ENCODE measurements at regions not wholly inside any gene's neighbourhood (a gene's known extent, or its start where the extent isn't known, plus 50 kb on each side); places are given as distances from the start of the nearest gene placed in this dataset.

DNA sequence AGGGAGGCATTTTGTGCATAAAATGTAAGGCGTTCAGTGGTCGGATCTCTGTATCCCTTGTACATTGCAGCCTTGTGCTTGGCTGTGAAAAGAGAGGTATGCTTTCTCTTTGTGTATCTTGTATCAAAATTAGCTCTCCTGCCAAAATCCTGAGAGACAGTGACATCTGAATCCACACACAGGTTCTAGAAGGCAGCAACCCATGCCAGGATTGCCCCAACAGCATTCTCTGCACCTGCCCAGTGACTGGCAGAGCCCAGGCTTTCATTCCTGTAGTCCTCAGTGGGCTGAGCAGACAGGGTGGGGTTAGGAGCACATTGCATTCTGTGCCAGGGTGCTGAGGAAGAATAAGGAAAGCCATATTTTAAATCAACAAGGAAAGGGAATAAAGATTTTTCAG lies 740.3 kb upstream of the RAB6C start:
- FAIRE-seq = no peak

DNA sequence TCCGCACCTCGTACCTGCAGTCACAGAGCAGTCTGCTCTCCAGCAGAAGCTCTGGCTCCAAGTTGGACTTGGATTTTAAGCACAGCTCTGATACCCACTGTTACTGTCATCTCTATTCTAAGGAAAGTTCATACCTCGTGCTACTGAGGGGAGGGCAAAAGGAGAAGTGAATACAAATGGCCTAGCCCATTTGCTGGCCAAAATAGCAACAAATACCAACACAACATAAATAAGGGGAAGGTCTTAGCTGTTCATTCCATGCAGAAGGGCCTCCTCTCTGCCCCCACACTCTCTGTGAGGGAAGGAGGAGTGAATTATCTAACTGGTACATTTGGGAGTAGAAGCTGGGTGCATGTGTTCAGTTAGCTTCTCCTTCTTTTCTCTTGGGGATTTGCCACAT lies 739.4 kb upstream of the RAB6C start:
- no peak for FAIRE-seq

DNA sequence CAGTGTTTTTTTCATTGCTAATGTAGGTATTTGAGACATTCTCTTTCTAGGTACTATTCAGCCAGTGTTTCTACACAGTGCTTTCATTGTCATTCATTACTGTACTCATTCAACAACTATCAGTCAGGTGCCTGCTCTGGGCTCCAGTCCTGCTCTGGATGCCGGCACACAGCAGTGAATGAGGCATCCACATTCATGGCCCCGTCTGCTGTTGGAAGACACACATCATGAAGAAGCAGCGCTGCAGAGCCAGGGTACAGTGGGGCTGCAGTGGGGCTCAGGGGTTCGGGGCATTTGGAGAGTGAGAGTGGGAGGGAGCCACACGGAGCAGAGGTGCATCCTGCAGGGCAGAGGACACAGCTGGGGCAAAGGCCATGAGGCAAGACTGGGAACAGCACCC lies 737.2 kb upstream of the RAB6C start:
- FAIRE-seq = no peak

DNA sequence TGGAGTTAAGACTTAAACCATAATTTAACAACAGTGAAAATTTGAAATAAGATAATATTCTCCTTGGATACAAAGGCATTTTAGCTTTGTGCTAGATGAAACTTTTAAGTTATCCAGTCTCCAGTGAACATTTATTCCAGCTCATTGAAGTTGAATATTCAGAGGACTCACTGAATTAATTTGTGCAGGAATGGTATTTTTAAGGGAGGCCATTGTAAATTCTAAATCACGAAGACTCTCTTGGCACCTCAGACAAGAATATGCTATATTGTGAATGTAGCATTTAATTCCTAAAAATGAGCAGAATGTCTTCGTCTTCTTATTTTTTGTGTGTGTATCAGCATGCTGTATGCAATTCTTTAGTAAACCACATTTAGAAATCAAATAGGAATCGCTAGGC lies 731.7 kb upstream of the RAB6C start:
- FAIRE-seq = no peak

DNA sequence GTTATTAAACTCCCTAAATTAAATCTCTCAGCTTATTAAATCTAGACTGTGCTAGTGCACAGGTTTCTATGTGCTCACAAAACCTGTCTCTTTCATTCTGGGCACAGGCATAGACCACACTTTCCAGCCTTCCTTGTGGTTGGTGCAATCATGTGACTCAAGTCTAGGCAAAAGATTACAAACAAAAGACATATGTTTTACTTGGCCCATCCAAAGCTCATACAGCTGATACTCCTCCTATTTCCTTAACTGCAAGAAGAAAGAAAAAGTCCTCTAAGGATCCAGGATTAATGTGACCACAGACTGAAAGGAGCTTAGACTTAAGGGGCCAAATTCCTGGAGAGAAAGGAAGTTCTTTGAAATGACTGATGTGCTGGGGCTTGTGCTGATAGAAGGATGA lies 731.3 kb upstream of the RAB6C start:
- no peak for FAIRE-seq

DNA sequence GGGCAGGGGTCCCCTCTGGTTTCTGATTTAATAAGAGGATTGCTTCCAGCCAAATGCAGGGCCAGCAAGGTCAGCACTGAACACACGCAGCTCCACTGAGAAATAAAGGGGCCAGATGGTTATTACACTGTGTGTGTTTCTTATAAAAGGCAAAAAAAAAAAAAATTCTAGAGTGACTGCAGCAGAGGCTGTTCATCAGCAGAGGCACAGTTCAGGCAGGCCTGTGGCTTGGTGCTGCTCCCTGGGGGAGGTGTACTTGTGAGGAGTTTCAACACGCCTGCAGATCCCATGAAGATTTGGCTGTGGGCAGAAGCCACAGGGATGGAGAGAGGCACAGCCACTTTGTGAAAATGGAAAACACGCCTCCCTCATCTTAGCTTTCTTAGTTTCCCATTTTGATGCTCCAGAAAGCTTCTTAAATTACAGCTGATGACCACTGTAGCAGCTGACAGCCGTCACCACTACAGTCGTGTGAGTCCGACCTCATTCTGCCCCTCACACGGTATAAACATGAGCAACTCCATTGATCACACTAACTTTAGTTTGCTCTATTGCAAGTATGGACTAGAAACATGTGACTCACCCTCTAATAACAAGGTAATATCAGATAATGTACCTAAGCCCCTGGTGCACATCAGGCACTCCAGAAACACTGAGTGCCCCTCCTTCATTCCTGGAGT lies 726.5 kb upstream of the RAB6C start:
- no peak for FAIRE-seq

DNA sequence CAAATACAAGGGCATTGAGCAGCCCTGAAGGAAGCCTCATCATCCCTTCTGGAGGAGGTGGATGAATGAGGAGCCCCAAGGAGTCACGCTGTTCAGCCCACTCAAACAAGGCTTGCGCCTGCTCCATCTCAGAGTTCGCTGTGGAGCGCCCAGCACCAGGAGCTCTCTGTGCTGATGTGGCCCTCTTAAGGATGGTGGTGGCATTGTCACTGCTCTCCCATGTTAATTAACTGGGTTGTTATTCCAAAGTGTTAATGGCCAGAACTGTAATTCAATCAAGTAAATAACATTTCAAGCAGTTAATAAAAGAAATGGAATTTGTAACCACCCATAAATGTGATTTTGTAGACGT lies 726.0 kb upstream of the RAB6C start:
- no peak for FAIRE-seq

DNA sequence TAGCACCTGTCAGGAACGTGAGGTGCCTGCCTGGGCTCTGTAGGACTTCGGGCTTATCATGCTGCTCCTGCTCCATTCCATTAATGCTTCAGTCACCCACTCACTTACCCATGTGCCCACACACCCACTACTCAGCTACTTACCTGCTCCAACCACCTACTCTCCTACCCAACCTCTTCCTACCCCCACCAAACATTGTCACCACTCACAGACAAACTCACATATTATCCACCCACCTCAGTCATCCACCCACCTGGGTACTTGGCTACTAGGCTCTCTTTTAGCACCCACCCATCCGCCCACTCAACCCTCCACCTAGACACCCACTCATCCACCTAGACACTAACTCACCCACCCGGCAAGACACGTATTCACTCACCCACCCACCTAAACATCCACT lies 724.7 kb upstream of the RAB6C start:
- FAIRE-seq = no peak

DNA sequence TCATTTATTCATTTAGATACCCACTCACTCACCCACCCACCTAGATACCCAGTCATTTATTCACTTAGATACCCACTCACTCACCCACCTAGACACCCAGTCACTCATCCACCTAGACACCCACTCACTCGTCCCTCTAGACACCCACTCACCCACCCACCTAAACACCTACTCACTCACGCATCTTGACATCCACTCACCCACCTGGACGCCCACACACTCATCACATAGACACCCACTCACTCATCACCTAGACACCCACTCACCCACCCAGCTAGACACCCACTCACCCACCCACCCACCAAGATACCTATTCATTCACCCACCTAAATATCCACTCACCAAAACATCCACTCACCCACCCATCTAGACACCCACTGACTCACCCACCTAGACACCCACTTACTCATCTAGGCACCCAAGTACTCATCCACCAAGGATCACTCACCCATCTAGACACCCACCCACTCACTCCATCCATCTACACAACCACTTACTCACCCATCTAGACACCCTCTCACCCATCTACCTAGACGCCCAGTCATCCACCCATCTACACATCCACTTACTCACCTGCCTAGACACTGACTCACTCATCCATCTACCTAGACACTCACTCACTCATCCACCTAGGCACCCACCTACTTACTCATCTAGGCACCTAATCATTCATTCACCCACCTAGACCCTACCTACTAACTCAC lies 723.7 kb upstream of the RAB6C start:
- FAIRE-seq = no peak

DNA sequence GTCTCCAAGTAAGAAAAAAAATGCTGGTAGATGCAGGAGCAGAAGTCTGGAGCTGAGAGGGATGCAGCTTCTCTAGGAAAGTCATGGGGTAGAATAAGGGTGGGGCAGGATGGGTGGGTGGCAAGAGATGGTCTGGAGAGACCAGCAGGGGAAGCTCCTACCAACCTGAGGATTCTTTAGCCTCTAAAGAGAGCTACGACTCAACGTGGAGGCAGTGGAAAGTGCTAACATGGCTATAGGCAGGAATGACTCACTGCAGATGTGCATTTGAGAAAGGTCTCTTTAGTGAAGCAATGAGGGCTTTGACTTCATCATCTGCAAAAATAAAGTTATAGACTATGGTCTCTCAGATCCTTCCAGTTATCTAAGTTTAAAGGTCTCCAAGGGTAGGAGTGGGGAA lies 722.8 kb upstream of the RAB6C start:
- no peak for FAIRE-seq

DNA sequence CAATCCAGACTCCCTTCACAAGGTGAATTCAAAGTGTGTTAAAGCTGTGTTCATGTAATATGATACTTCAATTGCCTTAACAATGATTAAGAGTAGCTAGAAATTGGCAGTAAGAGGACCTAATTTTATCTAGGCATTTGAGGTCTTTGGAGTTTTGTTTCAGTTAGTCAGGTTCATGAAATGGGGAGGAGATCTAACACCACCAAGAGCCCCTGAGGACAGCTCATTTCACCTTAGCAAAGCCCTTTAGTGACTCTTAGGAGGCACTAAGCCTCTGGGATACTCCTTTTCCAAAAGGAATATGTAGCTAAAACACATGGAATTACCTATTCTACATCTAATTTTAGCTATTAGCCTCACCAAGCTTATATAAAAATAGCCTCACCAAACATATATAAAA lies 716.5 kb upstream of the RAB6C start:
- FAIRE-seq = no peak

DNA sequence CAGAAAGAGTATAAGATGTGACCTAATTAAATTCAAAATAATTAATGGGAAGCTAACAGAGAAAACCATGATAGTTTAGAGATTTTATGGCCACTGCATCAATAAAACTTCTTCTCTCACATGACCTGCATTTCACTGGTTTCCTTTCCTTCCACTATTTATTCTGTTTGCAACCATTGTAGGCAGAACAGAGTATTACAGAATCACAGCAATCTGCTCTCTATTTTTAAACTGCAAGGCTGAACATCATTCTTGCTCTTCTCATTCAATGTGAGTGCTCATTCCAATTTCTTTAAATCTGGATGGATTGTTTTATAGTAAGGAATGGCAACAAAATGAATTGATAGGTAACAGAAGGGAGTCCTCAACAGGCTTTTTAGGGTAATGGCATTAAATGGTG lies 715.5 kb upstream of the RAB6C start:
- FAIRE-seq = no peak

DNA sequence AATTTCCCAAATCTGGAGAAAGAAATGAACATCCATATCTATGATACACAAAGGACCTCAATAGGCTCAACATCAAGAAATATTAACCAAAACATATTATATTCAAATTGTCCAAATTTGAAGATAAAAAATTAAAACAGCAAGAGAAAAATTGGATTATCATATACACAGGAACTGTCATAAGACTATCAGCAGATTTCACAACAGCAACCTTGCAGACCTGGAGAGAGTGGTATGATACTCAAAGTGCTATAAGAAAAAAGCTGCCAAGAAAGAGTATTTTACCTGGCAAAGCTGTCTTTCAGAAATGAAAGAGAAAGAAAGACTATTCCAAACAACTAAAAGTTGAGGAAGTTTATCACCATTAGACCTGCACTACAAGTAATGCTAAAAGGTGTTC lies 711.9 kb upstream of the RAB6C start:
- FAIRE-seq = no peak

DNA sequence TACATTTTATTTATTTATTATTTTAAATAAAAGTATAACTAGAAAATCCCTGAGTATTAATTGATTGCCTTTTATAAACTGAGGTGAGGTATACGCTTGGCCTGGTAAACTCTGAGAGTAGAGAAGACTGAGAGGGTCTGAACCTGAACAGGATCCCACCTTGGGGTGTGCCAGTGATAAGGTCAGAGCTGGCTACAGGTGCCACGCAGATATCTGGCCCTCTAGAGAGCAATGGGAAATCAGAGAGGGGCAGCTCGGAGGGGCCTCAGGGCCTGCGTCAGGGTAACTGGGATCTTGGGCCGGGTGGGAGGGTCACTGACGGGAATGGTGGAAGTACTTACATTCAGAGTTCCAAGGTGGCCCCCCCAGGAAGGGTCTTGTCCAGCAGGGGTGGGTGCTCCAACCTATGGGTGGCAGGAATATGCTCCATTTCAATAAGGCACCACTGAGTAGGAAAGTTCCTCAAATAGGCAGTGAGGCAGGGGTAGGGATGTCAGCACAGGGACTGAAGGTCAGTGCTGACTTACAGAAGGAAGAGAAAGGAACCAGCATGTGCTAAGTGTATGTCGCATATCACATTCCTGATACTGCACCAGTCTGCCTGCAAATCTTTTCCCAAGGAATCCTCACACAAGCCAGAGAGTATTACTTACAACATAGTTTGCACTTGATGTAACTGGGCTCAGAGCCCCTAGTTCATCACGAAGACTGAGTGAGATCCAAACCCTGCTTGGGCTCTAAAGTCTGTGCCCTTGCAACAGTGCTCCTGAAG lies 706.0 kb upstream of the RAB6C start:
- no peak for FAIRE-seq

DNA sequence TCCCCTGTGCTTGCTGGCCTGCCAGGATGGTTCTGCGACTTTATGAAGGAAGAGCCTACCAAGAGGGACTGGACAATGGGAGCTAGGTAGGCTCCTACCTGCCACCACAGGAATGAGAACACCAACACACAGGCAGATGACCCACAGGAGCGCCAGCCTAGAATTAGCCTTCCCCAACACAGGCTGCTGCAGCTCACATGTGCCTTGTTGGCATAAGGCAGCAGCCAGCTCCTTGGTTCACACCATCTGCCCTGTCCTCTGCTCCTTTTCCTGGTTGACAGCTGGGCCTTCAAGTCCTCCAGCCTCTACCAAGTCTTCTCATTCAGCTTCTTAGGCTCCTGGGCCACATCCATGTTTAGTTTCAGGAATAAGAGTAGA lies 705.4 kb upstream of the RAB6C start:
- FAIRE-seq = no peak

DNA sequence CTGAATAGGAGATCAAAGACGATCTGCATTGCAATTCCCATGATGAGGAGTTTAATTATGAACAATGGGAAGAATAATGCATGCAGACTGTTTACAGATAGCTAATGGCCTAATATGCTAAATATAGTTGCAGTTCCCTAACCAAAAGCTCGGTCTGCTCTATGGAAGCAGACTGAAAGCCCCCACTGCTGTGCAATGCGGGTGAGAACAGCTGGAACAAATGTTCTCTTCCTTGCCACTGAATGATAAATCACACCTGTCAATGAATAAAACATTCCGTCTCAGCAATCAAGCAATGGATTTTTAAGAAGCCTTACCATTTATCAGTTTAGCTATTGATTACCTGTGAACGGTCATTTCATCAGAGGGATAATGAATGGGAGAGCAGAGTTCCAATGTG lies 704.5 kb upstream of the RAB6C start:
- FAIRE-seq = no peak

DNA sequence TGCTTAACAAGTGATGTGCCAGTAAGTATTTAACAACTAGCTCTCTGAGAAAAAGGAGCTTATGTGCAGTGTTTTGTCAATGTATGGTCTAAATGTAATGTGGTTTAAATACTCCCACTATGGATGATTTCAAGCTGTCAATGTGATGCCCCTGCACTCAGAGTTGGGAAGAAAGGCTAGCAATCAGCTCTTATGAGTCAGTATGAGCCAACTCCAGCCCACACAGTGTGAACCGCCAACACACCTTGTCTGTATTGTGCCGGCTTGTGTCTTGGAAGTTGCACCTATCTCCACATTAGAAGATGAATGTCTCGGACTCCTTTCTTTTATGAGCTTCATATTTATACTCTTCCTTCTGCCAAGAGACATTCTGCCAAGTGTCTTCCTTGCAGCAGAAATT lies 703.8 kb upstream of the RAB6C start:
- no peak for FAIRE-seq

DNA sequence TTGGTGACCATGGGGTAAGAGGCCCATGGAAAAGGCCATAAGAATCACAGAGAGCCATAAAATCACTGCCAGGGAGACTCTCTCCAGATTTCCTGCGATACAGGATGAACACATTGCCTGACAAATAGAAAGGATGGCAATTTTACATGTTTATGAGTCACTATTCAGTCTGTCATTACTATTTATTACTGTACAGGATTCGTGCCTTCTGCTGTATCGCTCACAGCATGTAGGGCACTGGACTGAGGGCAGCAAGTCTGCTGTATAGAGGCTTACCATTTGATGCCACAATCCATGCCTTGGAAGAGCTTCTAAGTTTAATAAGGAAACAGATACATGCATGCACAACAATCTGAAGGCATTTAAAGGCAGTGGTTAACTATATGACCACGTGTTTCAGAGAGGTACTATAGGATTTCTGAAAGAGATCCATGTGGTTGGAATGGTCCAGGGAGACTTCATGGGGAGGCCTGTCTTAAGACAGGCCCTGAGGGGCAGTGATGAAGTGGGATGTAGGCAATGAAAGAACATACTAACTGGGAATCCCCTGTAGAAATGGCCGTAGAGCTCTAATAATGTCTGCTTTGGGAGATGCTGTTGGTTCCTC lies 702.4 kb upstream of the RAB6C start:
- FAIRE-seq = no peak

DNA sequence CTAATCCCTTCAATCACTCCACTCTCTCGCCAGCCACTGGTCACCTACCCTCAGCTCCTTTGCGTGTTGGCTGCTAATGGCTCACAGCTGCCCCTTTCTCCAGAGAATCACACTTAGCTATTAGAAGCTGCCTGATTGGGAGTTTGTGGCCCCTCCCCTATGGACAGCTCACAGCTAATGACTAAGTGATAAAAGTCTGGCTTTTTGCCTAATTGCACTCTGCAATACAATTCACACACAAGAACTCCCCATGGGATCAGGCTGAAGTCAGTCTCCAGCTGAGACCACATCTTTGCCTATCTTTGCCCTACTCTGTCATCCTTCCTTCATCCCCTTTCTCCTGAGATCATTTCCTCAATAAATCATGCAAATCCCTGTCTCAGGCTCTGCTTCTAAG lies 701.9 kb upstream of the RAB6C start:
- FAIRE-seq = no peak

DNA sequence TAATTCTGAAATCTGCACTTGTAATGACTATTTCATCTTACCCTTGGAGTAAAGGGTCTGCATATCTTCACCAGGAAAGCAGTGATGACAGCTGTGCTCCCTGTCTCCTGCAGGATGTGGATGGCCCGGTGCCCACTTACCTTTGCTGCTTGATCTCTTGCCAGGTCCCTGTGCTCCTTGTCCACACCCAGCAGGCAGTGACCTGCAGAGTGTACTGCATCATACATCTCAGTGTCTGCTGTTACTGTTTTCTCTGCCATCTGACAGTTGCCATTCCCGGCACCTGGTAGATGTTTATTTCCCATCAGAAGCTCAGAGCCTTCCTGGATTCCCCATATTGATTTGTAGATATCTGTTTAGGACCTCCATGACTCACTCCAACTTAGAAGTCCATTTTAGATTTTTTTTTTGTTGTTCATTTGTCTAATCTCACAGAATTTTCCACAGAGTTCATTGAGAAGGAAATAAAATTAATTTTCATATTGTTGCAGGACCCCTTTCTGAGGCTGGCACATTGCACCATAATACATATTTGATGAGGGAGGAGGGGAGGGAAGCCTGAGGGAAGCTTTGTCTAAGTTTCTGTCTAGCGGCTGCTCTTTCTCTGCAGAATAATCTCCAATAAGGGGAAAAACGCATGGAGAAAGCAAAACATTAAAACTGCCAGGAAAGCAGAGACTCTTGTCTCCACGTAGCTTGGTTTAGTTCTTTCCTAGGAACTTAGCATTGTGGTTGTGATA lies 697.5 kb upstream of the RAB6C start:
- FAIRE-seq = no peak

DNA sequence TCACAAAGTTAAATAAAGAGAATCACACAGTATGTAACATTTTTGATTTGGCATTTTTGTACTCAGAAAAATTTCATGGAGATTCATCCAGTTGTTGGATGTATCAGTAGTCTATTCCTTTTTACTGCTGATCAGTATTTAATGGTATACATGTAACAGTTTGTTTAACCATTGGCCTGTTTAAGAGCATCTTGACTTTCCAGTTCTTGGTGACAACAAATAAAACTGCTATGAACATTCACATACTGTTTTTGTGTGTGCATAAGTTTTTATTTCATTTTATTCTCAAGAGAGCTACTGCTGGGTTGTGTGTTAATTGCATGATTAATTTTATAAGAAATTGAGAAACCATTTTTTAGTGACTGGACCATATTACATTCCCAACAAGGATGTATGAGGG lies 694.5 kb upstream of the RAB6C start:
- no peak for FAIRE-seq

DNA sequence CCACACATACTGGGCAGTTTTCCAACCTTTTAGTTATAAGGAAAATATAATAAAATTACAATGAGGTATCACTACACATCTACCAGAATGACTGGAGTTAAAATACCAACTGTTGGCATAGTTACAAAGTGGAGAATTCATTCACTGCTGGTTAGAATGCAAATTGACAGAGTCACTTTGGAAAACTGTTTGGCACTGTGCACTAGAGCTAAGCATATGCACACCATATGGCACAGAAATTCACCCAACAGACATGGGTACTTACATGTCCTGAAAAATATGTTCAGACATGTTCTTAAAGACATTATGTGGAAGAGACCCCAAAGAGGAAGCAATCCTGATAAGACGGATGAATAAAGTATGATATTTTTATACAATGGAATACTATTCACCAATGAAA lies 686.1 kb upstream of the RAB6C start:
- no peak for FAIRE-seq

DNA sequence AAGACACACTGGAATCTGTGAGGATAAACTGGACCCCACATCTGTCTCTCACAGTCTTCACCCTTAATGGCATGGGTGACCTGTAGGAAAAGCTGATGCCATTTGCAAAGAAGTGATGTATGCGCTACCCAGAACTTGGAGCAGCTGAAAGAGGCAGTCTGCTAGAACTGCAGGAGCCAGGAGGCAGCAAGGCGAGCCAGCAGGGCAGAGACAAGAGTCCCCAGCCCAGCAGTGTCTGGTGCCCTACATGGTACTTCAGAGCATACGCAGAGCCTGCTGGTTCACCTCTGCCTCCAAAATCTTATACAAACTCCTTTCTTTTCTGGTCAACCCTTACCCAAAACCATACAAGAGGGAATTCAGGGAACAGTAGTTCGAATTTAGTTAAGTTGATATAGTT lies 683.1 kb upstream of the RAB6C start:
- no peak for FAIRE-seq
